AG04449 (cell line): ENCODE measurements at regions not wholly inside any gene's neighbourhood (a gene's known extent, or its start where the extent isn't known, plus 50 kb on each side); places are given as distances from the start of the nearest gene placed in this dataset.

Experiments used
- CTCF ChIA-PET: fragments of 350-600 bp; formaldehyde crosslinking; extraction: SDS; loops from one replicate; lab custom pipeline; 2021; ENCODE audit warnings: antibody characterized with exemption; lab: Yijun Ruan, JAX
- POLR2A ChIA-PET: fragments of 400-600, 350-600 bp; formaldehyde crosslinking; extraction: SDS; loops from one replicate; lab custom pipeline; 2020; ENCODE audit warnings: antibody characterized with exemption, inconsistent platforms; lab: Yijun Ruan, JAX
- DNase-seq: peaks from one replicate; pipeline ENCODE4 v3.0.0-alpha.2; 2010; ENCODE audit warnings: low read depth, low spot score
- H3K4me3 ChIP-seq: 2 replicates; pipeline ENCODE4 v1.5.1; 2011; ENCODE audit warnings: low read depth, mild to moderate bottlenecking, control low read depth, low read length
- CTCF ChIP-seq: IDR thresholded peaks from one replicate; pipeline ENCODE4 v1.5.1; 2011; ENCODE audit warnings: mild to moderate bottlenecking, moderate library complexity, low read length, control low read depth, inconsistent platforms; ENCODE audit not compliant: insufficient read depth; ENCODE audit errors: missing control alignments

DNA sequence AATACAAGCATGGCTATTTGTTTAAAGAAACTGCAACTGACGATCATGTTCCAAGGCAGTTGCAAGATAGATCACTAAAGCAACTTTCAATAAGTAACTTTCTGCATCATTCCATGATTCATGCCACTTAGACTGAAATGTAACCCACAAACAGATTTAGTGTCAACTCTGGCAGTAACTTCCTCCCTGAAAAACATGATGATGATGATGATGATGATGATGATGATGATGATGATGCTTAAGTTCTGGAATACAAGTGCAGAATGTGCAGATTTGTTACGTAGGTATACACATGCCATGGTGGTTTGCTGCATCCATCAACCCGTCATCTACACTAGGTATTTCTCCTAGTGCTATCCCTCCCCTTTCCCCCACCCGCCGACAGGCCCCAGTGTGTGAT is 754.7 kb downstream of the INHBA start:
- ChIA-PET CTCF (no interaction called here), POLR2A (no interaction called here)
- no peak overlapping the region for H3K4me3 ChIP-seq
- TF ChIP-seq CTCF, result no peak
- no peak for DNase-seq

GRCh38 chr7:40947566-40947965 is 755.3 kb downstream of the INHBA start:
- H3K4me3 ChIP-seq, result no peak overlapping the region
- TF ChIP-seq CTCF, result no peak
- DNase-seq, result no peak
- ChIA-PET CTCF (no interaction called here), POLR2A (no interaction called here)

GRCh38 chr7:40946549-40946948 is 756.3 kb downstream of the INHBA start:
- CTCF ChIA-PET, result no interaction called here
- no peak for TF ChIP-seq CTCF
- POLR2A ChIA-PET, result no interaction called here
- no peak overlapping the region for H3K4me3 ChIP-seq
- no peak for DNase-seq

DNA sequence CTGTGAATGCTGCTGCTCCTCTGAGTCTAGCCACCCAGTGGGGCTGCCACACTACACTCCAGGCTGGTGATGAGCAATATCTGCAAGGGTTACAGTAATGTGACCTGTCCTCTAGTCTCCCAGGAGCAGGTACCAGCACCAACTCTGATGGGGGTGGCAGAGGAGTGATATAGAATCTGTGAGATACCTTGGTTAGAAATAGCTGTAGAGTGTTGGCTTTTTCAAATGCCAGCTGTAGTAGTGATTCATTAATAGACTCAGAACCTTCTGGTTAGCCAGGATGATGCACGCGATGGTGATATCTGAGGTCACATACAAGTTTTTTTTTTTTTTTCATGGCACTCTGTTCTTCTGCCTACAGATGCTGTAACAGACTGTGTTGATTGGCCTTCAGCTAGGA is 757.1 kb downstream of the INHBA start:
- POLR2A ChIA-PET, result no interaction called here
- H3K4me3 ChIP-seq, result no peak overlapping the region
- CTCF ChIA-PET, result no interaction called here
- TF ChIP-seq CTCF, result no peak
- DNase-seq, result no peak

GRCh38 chr7:40944981-40945585 is 757.8 kb downstream of the INHBA start:
- DNase-seq, result no peak
- ChIA-PET CTCF (no interaction called here), POLR2A (no interaction called here)
- no peak overlapping the region for H3K4me3 ChIP-seq
- TF ChIP-seq CTCF, result no peak

DNA sequence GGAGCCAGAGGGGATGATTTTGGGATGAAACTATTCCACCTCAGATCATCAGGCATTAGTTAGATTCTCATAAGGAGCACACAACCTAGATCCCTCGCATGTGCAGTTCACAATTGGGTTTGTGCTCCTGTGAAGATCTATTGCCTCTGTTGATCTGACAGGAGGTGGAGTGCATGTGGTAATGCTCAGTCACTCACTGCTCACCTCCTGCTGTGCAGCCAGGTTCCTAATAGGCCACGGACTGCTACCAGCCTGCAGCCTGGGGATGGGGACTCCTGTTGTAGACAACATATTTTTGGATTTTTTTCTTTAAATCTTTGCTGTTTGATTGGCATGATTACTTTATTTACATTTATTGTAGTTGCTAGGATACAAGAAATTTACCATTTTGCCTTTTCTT is 765.0 kb downstream of the INHBA start:
- no peak for DNase-seq
- no peak overlapping the region for H3K4me3 ChIP-seq
- TF ChIP-seq CTCF, result no peak
- CTCF ChIA-PET, result no interaction called here
- POLR2A ChIA-PET, result no interaction called here
